Endothelial cell of umbilical vein (primary cell): ENCODE measurements at regions not wholly inside any gene's neighbourhood (a gene's known extent, or its start where the extent isn't known, plus 50 kb on each side); places are given as distances from the start of the nearest gene placed in this dataset.

Source experiments
- BruUV-seq: library from RNA; stranded (reverse); fragments of 400-500 nt; replicated peaks from 2 replicates; lab custom pipeline; 2021; lab: Mats Ljungman, UMichigan
- CTCF ChIA-PET: fragments of 300-600, 350-600 bp; sonication (Branson Sonifier 250); formaldehyde crosslinking; loops from one replicate; lab custom pipeline; 2021; ENCODE audit warnings: antibody characterized with exemption, inconsistent platforms; lab: Charles Lee
- POLR2A ChIA-PET: fragments of 300-600, 350-600 bp; sonication (Branson Sonifier 250); formaldehyde crosslinking; loops from one replicate; lab custom pipeline; 2021; ENCODE audit warnings: antibody characterized with exemption, inconsistent platforms; lab: Charles Lee
- DNase-seq: peaks from one replicate; pipeline ENCODE4 v3.0.0-alpha.2; 2011; ENCODE audit warnings: low read depth, low spot score
- FAIRE-seq: peaks from 2 replicates; lab custom pipeline; 2011; peaks lifted over from hg19 to GRCh38; lab: Jason Lieb, UNC
- H2AFZ ChIP-seq: 2 replicates; pipeline ENCODE4 v1.6.0; 2012; ENCODE audit warnings: low read depth, low read length, control low read depth, inconsistent platforms
- H3K27ac ChIP-seq: 2 replicates; pipeline ENCODE4 v1.5.1; 2011; ENCODE audit warnings: low read depth, mild to moderate bottlenecking, control low read depth, low read length, moderate library complexity; ENCODE audit not compliant: insufficient read depth
- H3K27me3 ChIP-seq, 2 experiments: 2 replicates each; pipeline versions ENCODE4 v1.6.0 to v1.6.1; 2011; ENCODE audit warnings: low read length in 2 of 2, mixed read lengths in 1 of 2; ENCODE audit not compliant: control insufficient read depth in 2 of 2, insufficient read depth in 2 of 2
- H3K36me3 ChIP-seq, 2 experiments: 2 replicates in 1 of 2; 3 replicates in 1 of 2; pipeline ENCODE4 v1.5.1; 2011; ENCODE audit warnings: low read length in 2 of 2, mild to moderate bottlenecking in 1 of 2, moderate library complexity in 1 of 2; ENCODE audit not compliant: control insufficient read depth in 2 of 2, insufficient read depth in 2 of 2; ENCODE audit errors: extremely low read depth in 1 of 2
- H3K4me1 ChIP-seq: 3 replicates; pipeline ENCODE4 v1.5.1; 2011; ENCODE audit warnings: mild to moderate bottlenecking, low read length; ENCODE audit not compliant: control insufficient read depth, insufficient read depth; ENCODE audit errors: extremely low read depth
- H3K4me2 ChIP-seq: 2 replicates; pipeline ENCODE4 v1.6.1; 2011; ENCODE audit warnings: low read length, control low read depth, mixed read lengths; ENCODE audit not compliant: insufficient read depth
- H3K4me3 ChIP-seq, 3 experiments: fragments of 200-600 bp in 1 of 3; sonication (generic), shearing (Covaris generic) in 1 of 3; replicated peaks in 1 of 3; 2 replicates each; pipeline ENCODE4 v1.5.1; 2011 to 2016; ENCODE audit warnings: control low read depth in 3 of 3, low read length in 3 of 3, mild to moderate bottlenecking in 2 of 3, inconsistent platforms in 1 of 3, low read depth in 1 of 3, moderate library complexity in 1 of 3; ENCODE audit not compliant: insufficient read depth in 1 of 3
- H3K79me2 ChIP-seq: 2 replicates; pipeline ENCODE4 v1.6.0; 2012; ENCODE audit warnings: low read length, inconsistent platforms; ENCODE audit not compliant: control insufficient read depth, insufficient read depth
- H3K9ac ChIP-seq: replicated peaks from 2 replicates; pipeline ENCODE3; 2011; ENCODE audit warnings: low read length, control low read depth; ENCODE audit not compliant: insufficient read depth; ENCODE audit errors: extremely low read depth
- H3K9me1 ChIP-seq: replicated peaks from 3 replicates; pipeline ENCODE4 v1.6.0; 2011; ENCODE audit warnings: mild to moderate bottlenecking, low read length; ENCODE audit not compliant: control insufficient read depth, insufficient read depth; ENCODE audit errors: extremely low read depth
- H3K9me3 ChIP-seq: replicated peaks from 2 replicates; pipeline ENCODE4 v1.5.1; 2012; ENCODE audit warnings: low read length, inconsistent platforms; ENCODE audit not compliant: control insufficient read depth, insufficient read depth
- H4K20me1 ChIP-seq: replicated peaks from 2 replicates; pipeline ENCODE3; 2011; ENCODE audit warnings: mild to moderate bottlenecking, low read length; ENCODE audit not compliant: control insufficient read depth, insufficient read depth; ENCODE audit errors: extremely low read depth
- CTCF ChIP-seq, 2 donors: IDR thresholded peaks; 1 replicate in 1 of 2; 2 replicates in 1 of 2; pipeline ENCODE4 v1.5.1; 2011; ENCODE audit warnings: low read length in 2 of 2, mild to moderate bottlenecking in 2 of 2, moderate library complexity in 2 of 2, control low read depth in 1 of 2, inconsistent platforms in 1 of 2, low read depth in 1 of 2; ENCODE audit not compliant: insufficient read depth in 1 of 2; ENCODE audit errors: extremely low read depth in 1 of 2
- EZH2 ChIP-seq: IDR thresholded peaks from 2 replicates; pipeline ENCODE4 v1.6.1; 2012; ENCODE audit warnings: borderline replicate concordance, low read depth, mild to moderate bottlenecking, moderate library complexity, low read length, inconsistent platforms; ENCODE audit not compliant: severe bottlenecking
- FOS ChIP-seq: IDR thresholded peaks from 2 replicates; pipeline ENCODE4 v1.6.1; 2011; ENCODE audit warnings: mild to moderate bottlenecking, low read length, moderate library complexity, borderline replicate concordance; ENCODE audit not compliant: insufficient read depth
- GATA2 ChIP-seq: IDR thresholded peaks from 2 replicates; pipeline ENCODE4 v1.7.0; 2011; ENCODE audit warnings: low read depth, mild to moderate bottlenecking, moderate library complexity, mixed read lengths, low read length; ENCODE audit not compliant: insufficient read length, insufficient read depth
- JUN ChIP-seq: IDR thresholded peaks from 2 replicates; pipeline ENCODE4 v1.6.1; 2011; ENCODE audit warnings: borderline replicate concordance, low read depth; ENCODE audit not compliant: insufficient read length, insufficient read depth
- MAX ChIP-seq: IDR thresholded peaks from 2 replicates; pipeline ENCODE4 v1.6.1; 2011; ENCODE audit not compliant: insufficient read depth, insufficient read length
- MYC ChIP-seq: IDR thresholded peaks from one replicate; pipeline ENCODE4 v1.6.1; 2011; ENCODE audit warnings: mild to moderate bottlenecking, low read depth, low read length
- POLR2A ChIP-seq: IDR thresholded peaks from 2 replicates; pipeline ENCODE4 v1.6.1; 2012; ENCODE audit warnings: low read depth, mild to moderate bottlenecking, control low read depth, low read length
- POLR2AphosphoS5 ChIP-seq: IDR thresholded peaks from 2 replicates; pipeline ENCODE4 v1.6.1; 2012; ENCODE audit warnings: low read depth, mild to moderate bottlenecking, control low read depth, low read length, moderate library complexity; ENCODE audit not compliant: insufficient read depth
- dilution Hi-C: fragments of 300-500 bp; cut with MboI; formaldehyde crosslinking; loops from one replicate; pipeline ENCODE4 v1.15.0; 2019; ENCODE audit warnings: low sequenced_read_pairs; ENCODE audit not compliant: extremely low pct_ligation_motif_present
- intact Hi-C: fragments of 100-400 bp; cut with micrococcal nuclease; formaldehyde crosslinking; loops from one replicate; pipeline ENCODE4 v1.10.0; 2022

GRCh38 chr12:118633071-118633470 lies 256.7 kb downstream of the SUDS3 start:
- POLR2A ChIA-PET: no interaction called here
- no peaks in the 10 kb centered on the region for H3K27me3 ChIP-seq
- H3K4me3 ChIP-seq: no peak overlapping the region
- H3K9ac ChIP-seq: no peak overlapping the region
- H3K79me2 ChIP-seq: no peaks in the 10 kb centered on the region
- no peak overlapping the region for H3K27ac ChIP-seq
- intact Hi-C loops (no loop called here), dilution Hi-C loops (no loop called here)
- H3K36me3 ChIP-seq: no peaks in the 10 kb centered on the region
- no peak for FAIRE-seq
- DNase-seq: no peak
- H3K9me1 ChIP-seq: no peaks in the 10 kb centered on the region
- H3K9me3 ChIP-seq: peaks cover 4% of the 10 kb centered on the region
- no peaks in the 10 kb centered on the region for H3K4me1 ChIP-seq
- no peak overlapping the region for H2AFZ ChIP-seq
- H4K20me1 ChIP-seq: no peaks in the 10 kb centered on the region
- H3K4me2 ChIP-seq: no peak overlapping the region
- TF ChIP-seq EZH2 (no peak), POLR2A (no peak), GATA2 (no peak), MYC (no peak), POLR2AphosphoS5 (no peak), FOS (no peak), CTCF (IDR thresholded peaks at IDR 0.05; ENCODE audit: extremely low read depth in 1 of 2, insufficient read depth in 1 of 2, low read depth in 1 of 2, low read length in 2 of 2) (no peak), JUN (no peak), MAX (no peak)
- CTCF ChIA-PET: no interaction called here
- BruUV-seq: no TSS peak
